ENCODE measurements at regions not wholly inside any gene's neighbourhood (a gene's known extent, or its start where the extent isn't known, plus 50 kb on each side); places are given as distances from the start of the nearest gene placed in this dataset.

DNA sequence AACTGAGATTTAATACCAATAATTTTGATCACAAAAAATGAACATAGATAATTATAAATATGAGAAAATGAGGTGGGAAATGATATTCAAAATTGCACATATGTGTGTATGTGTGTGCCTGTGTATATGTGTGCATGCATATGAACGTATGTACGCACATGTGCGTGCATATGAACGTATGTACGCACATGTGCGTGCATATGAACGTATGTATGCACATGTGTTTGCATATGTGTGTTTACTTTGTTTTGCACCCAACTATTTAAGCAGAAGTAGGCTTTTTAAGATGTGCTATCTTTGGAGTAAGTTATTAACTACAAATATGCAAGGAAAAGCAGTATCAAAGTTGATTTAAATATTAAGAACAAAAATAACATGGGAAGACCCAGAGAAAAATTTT, 484.3 kb downstream of the EPHA4 start:
- Histone ChIP-seq H3K4me2 (ENCODE audit: insufficient read depth, low read length) (no peak overlapping the region), H3K9me3 (replicated peaks; ENCODE audit: control insufficient read depth, insufficient read depth, low read depth, low read length) (no peaks in the 10 kb centered on the region; the same call in 1 of the 2 replicates), H3K4me3 (no peak overlapping the region), H2AFZ (ENCODE audit: low read depth, low read length) (no peak overlapping the region), H3K27ac (ENCODE audit: extremely low read depth, low read depth, low read length) (no peak overlapping the region), H3K79me2 (ENCODE audit: control insufficient read depth, insufficient read depth, low read length) (no peaks in the 10 kb centered on the region), H3K9me1 (ENCODE audit: control insufficient read depth, insufficient read depth, low read length) (no peaks in the 10 kb centered on the region), H4K20me1 (replicated peaks; ENCODE audit: control insufficient read depth, insufficient read depth, low read length) (no peaks in the 10 kb centered on the region), H3K4me1 (replicated peaks in 1 of 2; ENCODE audit: control insufficient read depth in 2 of 2, insufficient read depth in 2 of 2, low read length in 2 of 2) (no peaks in the 10 kb centered on the region), H3K36me3 (ENCODE audit: control insufficient read depth, insufficient read depth, low read length) (no peaks in the 10 kb centered on the region), H3K27me3 (ENCODE audit: control insufficient read depth in 2 of 2, insufficient read depth in 2 of 2, low read length in 2 of 2) (no peaks in the 10 kb centered on the region), H3K9ac (ENCODE audit: insufficient read depth in 1 of 2, low read depth in 2 of 2, low read length in 2 of 2) (no peak overlapping the region)
- intact Hi-C loops (cut with micrococcal nuclease): no loop called here
- CTCF ChIA-PET (ENCODE audit: low intra/inter-chr PET ratio): no interaction called here
- DNase-seq (ENCODE audit: extremely low read depth in 1 of 4, low spot score in 3 of 4): no peak
- under 1% methylated on average over 7 of the region's 7 CpGs for WGBS (ENCODE audit: insufficient coverage, low coverage, missing lambda C conversion rate)
- TF ChIP-seq RBBP5 (IDR thresholded peaks at IDR 0.05; ENCODE audit: borderline replicate concordance, insufficient read depth, low read length, poor library complexity, severe bottlenecking): no peak
- TF ChIP-seq HMG20B (CRISPR knock-in tag; IDR thresholded peaks at IDR 0.05): no peak
- TF ChIP-seq ZNF165 (CRISPR knock-in tag; IDR thresholded peaks at IDR 0.05; ENCODE audit: borderline replicate concordance): no peak
- in situ Hi-C loops (cut with MboI): no loop called here
- ATAC-seq: no peak
- BruUV-seq (replicated peaks): no TSS peak
- no peak for FAIRE-seq
- POLR2A ChIA-PET: no interaction called here

DNA sequence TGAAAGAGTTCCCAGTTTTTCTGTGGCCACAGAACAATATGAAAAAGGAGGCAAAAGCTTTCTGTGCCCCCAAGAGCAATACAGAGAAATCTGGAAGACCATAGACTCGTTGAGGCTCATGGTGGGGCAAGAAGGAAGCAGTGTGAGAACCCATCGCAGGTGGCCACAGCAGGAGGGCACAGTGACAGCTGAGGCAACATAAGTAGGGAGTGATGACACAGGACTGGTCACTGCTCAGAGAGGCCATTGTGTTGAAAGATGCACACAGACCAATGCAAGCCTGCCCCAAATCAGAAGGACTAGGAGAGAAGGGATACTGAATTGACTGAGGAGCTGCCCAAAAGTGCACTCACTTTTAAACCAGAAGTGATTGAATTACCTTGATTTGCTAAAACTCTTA, 483.6 kb downstream of the EPHA4 start:
- WGBS (ENCODE audit: insufficient coverage, low coverage, missing lambda C conversion rate): 5% methylated on average over 2 of the region's 2 CpGs
- BruUV-seq (replicated peaks): no TSS peak
- in situ Hi-C loops (cut with MboI): no loop called here
- H3K9me3 ChIP-seq (replicated peaks; ENCODE audit: control insufficient read depth, insufficient read depth, low read depth, low read length): no peaks in the 10 kb centered on the region; the same call in 1 of the 2 replicates
- DNase-seq (ENCODE audit: extremely low read depth in 1 of 4, low spot score in 3 of 4) (no peak), FAIRE-seq (no peak), ATAC-seq (no peak)
- CTCF ChIA-PET (ENCODE audit: low intra/inter-chr PET ratio): no interaction called here
- H3K9ac ChIP-seq (ENCODE audit: insufficient read depth in 1 of 2, low read depth in 2 of 2, low read length in 2 of 2): no peak overlapping the region
- H3K4me1 ChIP-seq (replicated peaks in 1 of 2; ENCODE audit: control insufficient read depth in 2 of 2, insufficient read depth in 2 of 2, low read length in 2 of 2): no peaks in the 10 kb centered on the region
- no peak overlapping the region for H3K4me3 ChIP-seq
- no peak overlapping the region for H3K4me2 ChIP-seq (ENCODE audit: insufficient read depth, low read length)
- TF ChIP-seq, protein P1, sequence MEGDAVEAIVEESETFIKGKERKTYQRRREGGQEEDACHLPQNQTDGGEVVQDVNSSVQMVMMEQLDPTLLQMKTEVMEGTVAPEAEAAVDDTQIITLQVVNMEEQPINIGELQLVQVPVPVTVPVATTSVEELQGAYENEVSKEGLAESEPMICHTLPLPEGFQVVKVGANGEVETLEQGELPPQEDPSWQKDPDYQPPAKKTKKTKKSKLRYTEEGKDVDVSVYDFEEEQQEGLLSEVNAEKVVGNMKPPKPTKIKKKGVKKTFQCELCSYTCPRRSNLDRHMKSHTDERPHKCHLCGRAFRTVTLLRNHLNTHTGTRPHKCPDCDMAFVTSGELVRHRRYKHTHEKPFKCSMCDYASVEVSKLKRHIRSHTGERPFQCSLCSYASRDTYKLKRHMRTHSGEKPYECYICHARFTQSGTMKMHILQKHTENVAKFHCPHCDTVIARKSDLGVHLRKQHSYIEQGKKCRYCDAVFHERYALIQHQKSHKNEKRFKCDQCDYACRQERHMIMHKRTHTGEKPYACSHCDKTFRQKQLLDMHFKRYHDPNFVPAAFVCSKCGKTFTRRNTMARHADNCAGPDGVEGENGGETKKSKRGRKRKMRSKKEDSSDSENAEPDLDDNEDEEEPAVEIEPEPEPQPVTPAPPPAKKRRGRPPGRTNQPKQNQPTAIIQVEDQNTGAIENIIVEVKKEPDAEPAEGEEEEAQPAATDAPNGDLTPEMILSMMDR (IDR thresholded peaks at IDR 0.05 in 2 of 3, conservative IDR thresholded peaks at IDR 0.05 in 1 of 3; ENCODE audit: insufficient read depth in 2 of 3, low read depth in 1 of 3, low read length in 3 of 3): no peak
- TF ChIP-seq NUFIP1 (IDR thresholded peaks at IDR 0.05; ENCODE audit: partially characterized antibody) (no peak), ZNF766 (CRISPR knock-in tag; conservative IDR thresholded peaks at IDR 0.05) (no peak), TAL1 (IDR thresholded peaks at IDR 0.05) (no peak)
- TF ChIP-seq, protein P2, sequence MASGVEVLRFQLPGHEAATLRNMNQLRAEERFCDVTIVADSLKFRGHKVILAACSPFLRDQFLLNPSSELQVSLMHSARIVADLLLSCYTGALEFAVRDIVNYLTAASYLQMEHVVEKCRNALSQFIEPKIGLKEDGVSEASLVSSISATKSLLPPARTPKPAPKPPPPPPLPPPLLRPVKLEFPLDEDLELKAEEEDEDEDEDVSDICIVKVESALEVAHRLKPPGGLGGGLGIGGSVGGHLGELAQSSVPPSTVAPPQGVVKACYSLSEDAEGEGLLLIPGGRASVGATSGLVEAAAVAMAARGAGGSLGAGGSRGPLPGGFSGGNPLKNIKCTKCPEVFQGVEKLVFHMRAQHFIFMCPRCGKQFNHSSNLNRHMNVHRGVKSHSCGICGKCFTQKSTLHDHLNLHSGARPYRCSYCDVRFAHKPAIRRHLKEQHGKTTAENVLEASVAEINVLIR (CRISPR knock-in tag; IDR thresholded peaks at IDR 0.05): no peak
- H3K79me2 ChIP-seq (ENCODE audit: control insufficient read depth, insufficient read depth, low read length): no peaks in the 10 kb centered on the region
- H2AFZ ChIP-seq (ENCODE audit: low read depth, low read length): no peak overlapping the region
- H3K9me1 ChIP-seq (ENCODE audit: control insufficient read depth, insufficient read depth, low read length): no peaks in the 10 kb centered on the region
- no peak overlapping the region for H3K27ac ChIP-seq (ENCODE audit: extremely low read depth, low read depth, low read length)
- no peaks in the 10 kb centered on the region for H3K27me3 ChIP-seq (ENCODE audit: control insufficient read depth in 2 of 2, insufficient read depth in 2 of 2, low read length in 2 of 2)
- intact Hi-C loops (cut with micrococcal nuclease): no loop called here
- no peaks in the 10 kb centered on the region for H4K20me1 ChIP-seq (replicated peaks; ENCODE audit: control insufficient read depth, insufficient read depth, low read length)
- no peaks in the 10 kb centered on the region for H3K36me3 ChIP-seq (ENCODE audit: control insufficient read depth, insufficient read depth, low read length)
- POLR2A ChIA-PET: no interaction called here

Data from K562 (cell line).